GM21619 (cell line): ENCODE measurements at regions not wholly inside any gene's neighbourhood (a gene's known extent, or its start where the extent isn't known, plus 50 kb on each side); places are given as distances from the start of the nearest gene placed in this dataset.
"Not testable (repeated sequence)": the region's sequence is repeated elsewhere in the genome, so short reads cannot be mapped to it uniquely, and the experiment has no call there.

Experiments used
- ATAC-seq: cut with Tn5 transposase; IDR thresholded peaks from one replicate; pipeline ENCODE4 v1.9.1; 2021; ENCODE audit not compliant: unreplicated experiment

GRCh38 chr12:107826276-107826675, 51.8 kb downstream of the ASCL4 start:
- no peak for ATAC-seq

- ATAC-seq = no peak
These were observed 54.8 kb downstream of the ASCL4 start for GRCh38 chr12:107829271-107829670.

- ATAC-seq = no peak
These were observed 57.9 kb downstream of the ASCL4 start for GRCh38 chr12:107832441-107832840.

GRCh38 chr12:107840186-107840585, 65.7 kb downstream of the ASCL4 start:
- ATAC-seq = no peak

GRCh38 chr12:107843351-107844311, 69.1 kb downstream of the ASCL4 start:
- no peak for ATAC-seq

GRCh38 chr12:107844312-107844921, 69.9 kb downstream of the ASCL4 start:
- no peak for ATAC-seq

- ATAC-seq = no peak
These were observed 70.9 kb downstream of the ASCL4 start for GRCh38 chr12:107845226-107845979.

- no peak for ATAC-seq
These were observed 71.6 kb downstream of the ASCL4 start for GRCh38 chr12:107845980-107846659.

- ATAC-seq = no peak
These were observed 72.9 kb downstream of the ASCL4 start for GRCh38 chr12:107847430-107847829.

GRCh38 chr12:107847830-107848229, 73.3 kb downstream of the ASCL4 start:
- ATAC-seq = no peak

GRCh38 chr12:107853479-107853878, 79.0 kb downstream of the ASCL4 start:
- no peak for ATAC-seq

GRCh38 chr12:107855471-107855870, 81.0 kb downstream of the ASCL4 start:
- no peak for ATAC-seq

GRCh38 chr12:107856096-107856495, 81.6 kb downstream of the ASCL4 start:
- ATAC-seq = no peak

GRCh38 chr12:107857191-107857590, 82.7 kb downstream of the ASCL4 start:
- no peak for ATAC-seq

GRCh38 chr12:107859367-107859766, 84.9 kb downstream of the ASCL4 start:
- no peak for ATAC-seq

- no peak for ATAC-seq
These were observed 89.7 kb downstream of the ASCL4 start for GRCh38 chr12:107864235-107864634.

- ATAC-seq = not testable (repeated sequence)
These were observed 90.2 kb downstream of the ASCL4 start for GRCh38 chr12:107864727-107865126.

- ATAC-seq = no peak
These were observed 98.7 kb downstream of the ASCL4 start for GRCh38 chr12:107873223-107873622.

- ATAC-seq = no peak
These were observed 101.3 kb downstream of the ASCL4 start for GRCh38 chr12:107875786-107876185.

- ATAC-seq = peak; percentile 56
These were observed 110.5 kb downstream of the ASCL4 start for GRCh38 chr12:107884769-107885694.
